Thyroid gland (tissue), 4 donors: ENCODE measurements at regions not wholly inside any gene's neighbourhood (a gene's known extent, or its start where the extent isn't known, plus 50 kb on each side); places are given as distances from the start of the nearest gene placed in this dataset.

Source experiments
- POLR2A ChIP-seq, 2 donors: fragments of 450-650 bp; IDR thresholded peaks; one replicate each; pipeline ENCODE4 v1.6.1; 2017; ENCODE audit warnings: antibody characterized with exemption in 2 of 2, mild to moderate bottlenecking in 2 of 2, moderate library complexity in 1 of 2
- TF ChIP-seq, protein P1 (sequence below), 6 experiments: fragments of 200-600 bp in 3 of 6; fragments of 450-650 bp in 3 of 6; sonication (generic) in 3 of 6; IDR thresholded peaks; one replicate each; pipeline ENCODE4 v1.5.1; 2016 to 2019; ENCODE audit warnings: antibody characterized with exemption in 6 of 6, mild to moderate bottlenecking in 2 of 6, inconsistent platforms in 1 of 6, moderate library complexity in 1 of 6

GRCh38 chr10:85151506-85151905 is 823.1 kb downstream of the CCSER2 start:
- TF ChIP-seq, protein P1, sequence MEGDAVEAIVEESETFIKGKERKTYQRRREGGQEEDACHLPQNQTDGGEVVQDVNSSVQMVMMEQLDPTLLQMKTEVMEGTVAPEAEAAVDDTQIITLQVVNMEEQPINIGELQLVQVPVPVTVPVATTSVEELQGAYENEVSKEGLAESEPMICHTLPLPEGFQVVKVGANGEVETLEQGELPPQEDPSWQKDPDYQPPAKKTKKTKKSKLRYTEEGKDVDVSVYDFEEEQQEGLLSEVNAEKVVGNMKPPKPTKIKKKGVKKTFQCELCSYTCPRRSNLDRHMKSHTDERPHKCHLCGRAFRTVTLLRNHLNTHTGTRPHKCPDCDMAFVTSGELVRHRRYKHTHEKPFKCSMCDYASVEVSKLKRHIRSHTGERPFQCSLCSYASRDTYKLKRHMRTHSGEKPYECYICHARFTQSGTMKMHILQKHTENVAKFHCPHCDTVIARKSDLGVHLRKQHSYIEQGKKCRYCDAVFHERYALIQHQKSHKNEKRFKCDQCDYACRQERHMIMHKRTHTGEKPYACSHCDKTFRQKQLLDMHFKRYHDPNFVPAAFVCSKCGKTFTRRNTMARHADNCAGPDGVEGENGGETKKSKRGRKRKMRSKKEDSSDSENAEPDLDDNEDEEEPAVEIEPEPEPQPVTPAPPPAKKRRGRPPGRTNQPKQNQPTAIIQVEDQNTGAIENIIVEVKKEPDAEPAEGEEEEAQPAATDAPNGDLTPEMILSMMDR (IDR thresholded peaks at IDR 0.05): no peak
- TF ChIP-seq POLR2A (IDR thresholded peaks at IDR 0.05): no peak
